Neural progenitor cell (in vitro differentiated cells): ENCODE measurements at regions not wholly inside any gene's neighbourhood (a gene's known extent, or its start where the extent isn't known, plus 50 kb on each side); places are given as distances from the start of the nearest gene placed in this dataset.

Source experiments
- DNase-seq: peaks from one replicate; pipeline ENCODE4 v3.0.0-alpha.2; 2016; ENCODE audit warnings: low spot score
- H2AFZ ChIP-seq: fragments of 200-600 bp; sonication (generic); replicated peaks from 2 replicates; pipeline ENCODE4 v1.6.1; 2016; ENCODE audit warnings: antibody characterized with exemption
- H3F3A ChIP-seq: fragments of 200-600 bp; sonication (generic); 2 replicates; pipeline ENCODE4 v1.6.1; 2016; ENCODE audit warnings: antibody characterized with exemption, low read depth
- H3K27ac ChIP-seq: fragments of 200-600 bp; sonication (generic); 2 replicates; pipeline ENCODE4 v1.5.1; 2016; ENCODE audit warnings: mild to moderate bottlenecking
- H3K27me3 ChIP-seq: fragments of 200-600 bp; sonication (generic); 2 replicates; pipeline ENCODE4 v1.6.1; 2016; ENCODE audit warnings: mild to moderate bottlenecking, moderate library complexity
- H3K36me3 ChIP-seq: fragments of 200-600 bp; sonication (generic); 2 replicates; pipeline ENCODE4 v1.5.1; 2016
- H3K4me1 ChIP-seq: fragments of 200-600 bp; sonication (generic); 2 replicates; pipeline ENCODE4 v1.6.1; 2016; ENCODE audit warnings: mixed run types
- H3K4me2 ChIP-seq: fragments of 200-600 bp; sonication (generic); 2 replicates; pipeline ENCODE4 v1.6.1; 2016
- H3K4me3 ChIP-seq: fragments of 200-600 bp; sonication (generic); 2 replicates; pipeline ENCODE4 v1.5.1; 2016
- H3K79me2 ChIP-seq: fragments of 200-600 bp; sonication (generic); 2 replicates; pipeline ENCODE4 v1.6.1; 2016; ENCODE audit warnings: low read depth
- H3K9ac ChIP-seq: fragments of 200-600 bp; sonication (generic); 2 replicates; pipeline ENCODE4 v1.6.1; 2016
- H3K9me3 ChIP-seq: fragments of 200-600 bp; sonication (generic); 2 replicates; pipeline ENCODE4 v1.5.1; 2016; ENCODE audit warnings: low read depth
- H4K20me1 ChIP-seq: fragments of 200-600 bp; sonication (generic); 2 replicates; pipeline ENCODE4 v1.6.1; 2016; ENCODE audit warnings: low read depth
- H3K27ac Mint-ChIP-seq: 3 replicates; pipeline ENCODE4 v1.8.0; 2021; ENCODE audit warnings: mixed read lengths
- H3K27me3 Mint-ChIP-seq: 2 replicates; pipeline ENCODE4 v1.8.0; 2022; ENCODE audit warnings: low read depth, mild to moderate bottlenecking, inconsistent platforms, moderate library complexity, mixed read lengths; ENCODE audit not compliant: insufficient read depth
- H3K36me3 Mint-ChIP-seq: 3 replicates; pipeline ENCODE4 v1.8.0; 2021; ENCODE audit warnings: mixed read lengths
- H3K4me1 Mint-ChIP-seq: 3 replicates; pipeline ENCODE4 v1.8.0; 2021; ENCODE audit warnings: mixed read lengths
- H3K4me3 Mint-ChIP-seq: 3 replicates; pipeline ENCODE4 v1.8.0; 2021; ENCODE audit warnings: mild to moderate bottlenecking, moderate library complexity, mixed read lengths
- H3K9me3 Mint-ChIP-seq: 3 replicates; pipeline ENCODE4 v1.8.0; 2020; ENCODE audit warnings: mixed read lengths
- EZH2 ChIP-seq: fragments of 200-600 bp; sonication (generic); IDR thresholded peaks from 2 replicates; pipeline ENCODE4 v1.6.1; 2017; ENCODE audit warnings: antibody characterized with exemption, mild to moderate bottlenecking, moderate library complexity
- EZH2phosphoT487 ChIP-seq: fragments of 200-600 bp; sonication (generic); IDR thresholded peaks from 2 replicates; pipeline ENCODE4 v1.6.1; 2017; ENCODE audit warnings: antibody characterized with exemption
- TF ChIP-seq, protein P1 (sequence below): fragments of 200-600 bp; sonication (generic); IDR thresholded peaks from 2 replicates; pipeline ENCODE4 v1.5.1; 2017; ENCODE audit warnings: antibody characterized with exemption, mild to moderate bottlenecking

- no peaks in the 10 kb centered on the region for H4K20me1 ChIP-seq
- no peaks in the 10 kb centered on the region for H3F3A ChIP-seq
- no peak overlapping the region for H3K27ac ChIP-seq
- no peak overlapping the region for H2AFZ ChIP-seq
- H3K79me2 ChIP-seq: no peaks in the 10 kb centered on the region
- H3K4me3 ChIP-seq: no peak overlapping the region
- TF ChIP-seq, protein P1, sequence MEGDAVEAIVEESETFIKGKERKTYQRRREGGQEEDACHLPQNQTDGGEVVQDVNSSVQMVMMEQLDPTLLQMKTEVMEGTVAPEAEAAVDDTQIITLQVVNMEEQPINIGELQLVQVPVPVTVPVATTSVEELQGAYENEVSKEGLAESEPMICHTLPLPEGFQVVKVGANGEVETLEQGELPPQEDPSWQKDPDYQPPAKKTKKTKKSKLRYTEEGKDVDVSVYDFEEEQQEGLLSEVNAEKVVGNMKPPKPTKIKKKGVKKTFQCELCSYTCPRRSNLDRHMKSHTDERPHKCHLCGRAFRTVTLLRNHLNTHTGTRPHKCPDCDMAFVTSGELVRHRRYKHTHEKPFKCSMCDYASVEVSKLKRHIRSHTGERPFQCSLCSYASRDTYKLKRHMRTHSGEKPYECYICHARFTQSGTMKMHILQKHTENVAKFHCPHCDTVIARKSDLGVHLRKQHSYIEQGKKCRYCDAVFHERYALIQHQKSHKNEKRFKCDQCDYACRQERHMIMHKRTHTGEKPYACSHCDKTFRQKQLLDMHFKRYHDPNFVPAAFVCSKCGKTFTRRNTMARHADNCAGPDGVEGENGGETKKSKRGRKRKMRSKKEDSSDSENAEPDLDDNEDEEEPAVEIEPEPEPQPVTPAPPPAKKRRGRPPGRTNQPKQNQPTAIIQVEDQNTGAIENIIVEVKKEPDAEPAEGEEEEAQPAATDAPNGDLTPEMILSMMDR: no peak
- TF ChIP-seq EZH2phosphoT487 (no peak), EZH2 (no peak)
- peaks cover 4% of the 10 kb centered on the region for H3K4me1 ChIP-seq
- no peak for DNase-seq
- H3K36me3 ChIP-seq: no peaks in the 10 kb centered on the region
- H3K9me3 ChIP-seq: no peaks in the 10 kb centered on the region
- H3K4me2 ChIP-seq: no peak overlapping the region
- peaks cover 2% of the 10 kb centered on the region for H3K27me3 Mint-ChIP-seq
- no peaks in the 10 kb centered on the region for H3K27me3 ChIP-seq
- no peak overlapping the region for H3K9ac ChIP-seq
- no peak overlapping the region for H3K27ac Mint-ChIP-seq
- H3K4me1 Mint-ChIP-seq: peaks cover 7% of the 10 kb centered on the region
- H3K9me3 Mint-ChIP-seq: no peaks in the 10 kb centered on the region
- H3K36me3 Mint-ChIP-seq: no peaks in the 10 kb centered on the region
- H3K4me3 Mint-ChIP-seq: no peak overlapping the region
Observed at GRCh38 chr3:168876346-168877035, 780.8 kb upstream of the GOLIM4 start.

GRCh38 chr3:168872826-168873225, 777.1 kb upstream of the GOLIM4 start:
- TF ChIP-seq EZH2phosphoT487: no peak
- TF ChIP-seq, protein P1: no peak
- no peak for TF ChIP-seq EZH2
- Histone ChIP-seq H4K20me1 (no peaks in the 10 kb centered on the region), H3K27ac (no peak overlapping the region), H3K4me1 (peaks cover 2% of the 10 kb centered on the region), H2AFZ (no peak overlapping the region), H3K9me3 (no peaks in the 10 kb centered on the region), H3K36me3 (no peaks in the 10 kb centered on the region), H3K4me2 (no peak overlapping the region), H3K4me3 (no peak overlapping the region), H3K9ac (no peak overlapping the region), H3K79me2 (no peaks in the 10 kb centered on the region), H3F3A (no peaks in the 10 kb centered on the region), H3K27me3 (no peaks in the 10 kb centered on the region)
- H3K9me3 Mint-ChIP-seq: no peaks in the 10 kb centered on the region
- peaks cover 7% of the 10 kb centered on the region for H3K4me1 Mint-ChIP-seq
- no peaks in the 10 kb centered on the region for H3K36me3 Mint-ChIP-seq
- no peak overlapping the region for H3K4me3 Mint-ChIP-seq
- no peaks in the 10 kb centered on the region for H3K27me3 Mint-ChIP-seq
- no peak overlapping the region for H3K27ac Mint-ChIP-seq
- DNase-seq: no peak

DNA sequence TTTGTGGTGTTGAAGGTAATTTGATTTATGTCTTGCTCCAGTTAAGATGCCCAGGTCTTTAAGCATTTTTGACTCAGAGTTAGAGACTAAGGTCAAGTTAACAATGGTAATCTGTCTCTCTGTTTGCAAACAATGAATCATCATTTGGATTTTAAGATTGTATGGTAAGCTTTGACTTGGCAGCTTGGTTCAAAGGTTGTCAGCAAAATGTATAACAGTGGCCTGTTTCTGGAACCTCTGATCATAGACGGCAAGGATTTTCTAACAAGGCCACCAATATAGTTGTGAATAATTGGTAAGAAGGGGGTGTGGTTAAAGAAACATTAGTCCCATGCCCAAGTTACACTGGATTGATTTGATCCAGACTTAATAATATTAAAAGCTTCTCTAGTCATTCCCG, 775.2 kb upstream of the GOLIM4 start:
- no peaks in the 10 kb centered on the region for H3K4me1 ChIP-seq
- no peaks in the 10 kb centered on the region for H3F3A ChIP-seq
- no peak overlapping the region for H3K4me3 Mint-ChIP-seq
- H3K9me3 Mint-ChIP-seq: no peaks in the 10 kb centered on the region
- H2AFZ ChIP-seq: no peak overlapping the region
- no peak overlapping the region for H3K4me3 ChIP-seq
- no peaks in the 10 kb centered on the region for H3K27me3 ChIP-seq
- H4K20me1 ChIP-seq: no peaks in the 10 kb centered on the region
- no peaks in the 10 kb centered on the region for H3K36me3 Mint-ChIP-seq
- H3K4me2 ChIP-seq: no peak overlapping the region
- H3K27ac Mint-ChIP-seq: no peak overlapping the region
- H3K9me3 ChIP-seq: no peaks in the 10 kb centered on the region
- H3K27me3 Mint-ChIP-seq: no peaks in the 10 kb centered on the region
- H3K79me2 ChIP-seq: no peaks in the 10 kb centered on the region
- no peak for DNase-seq
- no peaks in the 10 kb centered on the region for H3K4me1 Mint-ChIP-seq
- H3K27ac ChIP-seq: no peak overlapping the region
- TF ChIP-seq EZH2 (no peak), EZH2phosphoT487 (no peak)
- TF ChIP-seq, protein P1: no peak
- no peak overlapping the region for H3K9ac ChIP-seq
- H3K36me3 ChIP-seq: no peaks in the 10 kb centered on the region
